ENCODE measurements at regions not wholly inside any gene's neighbourhood (a gene's known extent, or its start where the extent isn't known, plus 50 kb on each side); places are given as distances from the start of the nearest gene placed in this dataset.
"Not testable (repeated sequence)": the region's sequence is repeated elsewhere in the genome, so short reads cannot be mapped to it uniquely, and the experiment has no call there.

- H3K4me3 ChIP-seq (ENCODE audit: low read length) = no peak overlapping the region
- no peak for DNase-seq (ENCODE audit: low read depth)
Measured at GRCh38 chr7:76139670-76140069, 62.0 kb upstream of the SRRM3 start.

GRCh38 chr7:76140259-76140658 lies 61.4 kb upstream of the SRRM3 start:
- not testable (repeated sequence) for DNase-seq (ENCODE audit: low read depth); H3K4me3 ChIP-seq (ENCODE audit: low read length)

More at GRCh38 chr7:76139670-76140069, 62.0 kb upstream of the SRRM3 start:
- TF ChIP-seq CTCF (IDR thresholded peaks at IDR 0.05; ENCODE audit: insufficient read depth, low read depth, low read length, missing control alignments) = no peak

- no peak for DNase-seq (ENCODE audit: low read depth)
- TF ChIP-seq CTCF (IDR thresholded peaks at IDR 0.05; ENCODE audit: insufficient read depth, low read depth, low read length, missing control alignments) = no peak
- H3K4me3 ChIP-seq (ENCODE audit: low read length) = no peak overlapping the region
Measured at GRCh38 chr7:76142861-76143260, 58.8 kb upstream of the SRRM3 start.

GRCh38 chr7:76144664-76145270 lies 56.9 kb upstream of the SRRM3 start:
- H3K4me3 ChIP-seq (ENCODE audit: low read length) = not testable (repeated sequence)

GRCh38 chr7:76146374-76146773 lies 55.3 kb upstream of the SRRM3 start:
- no peak for DNase-seq (ENCODE audit: low read depth)
- no peak for TF ChIP-seq CTCF (IDR thresholded peaks at IDR 0.05; ENCODE audit: insufficient read depth, low read depth, low read length, missing control alignments)
- no peak overlapping the region for H3K4me3 ChIP-seq (ENCODE audit: low read length)

More at GRCh38 chr7:76144664-76145270, 56.9 kb upstream of the SRRM3 start:
- not testable (repeated sequence) for DNase-seq (ENCODE audit: low read depth)

- DNase-seq (ENCODE audit: low read depth); H3K4me3 ChIP-seq (ENCODE audit: low read length): not testable (repeated sequence)
Measured at GRCh38 chr7:76148947-76149346, 52.7 kb upstream of the SRRM3 start.

GRCh38 chr7:76149847-76150691 lies 51.6 kb upstream of the SRRM3 start:
- no peak for DNase-seq (ENCODE audit: low read depth)
- H3K4me3 ChIP-seq (ENCODE audit: low read length) = no peak overlapping the region

More at GRCh38 chr7:76149847-76150691, 51.6 kb upstream of the SRRM3 start:
- no peak for TF ChIP-seq CTCF (IDR thresholded peaks at IDR 0.05; ENCODE audit: insufficient read depth, low read depth, low read length, missing control alignments)
